ENCODE measurements at regions not wholly inside any gene's neighbourhood (a gene's known extent, or its start where the extent isn't known, plus 50 kb on each side); places are given as distances from the start of the nearest gene placed in this dataset.

DNA sequence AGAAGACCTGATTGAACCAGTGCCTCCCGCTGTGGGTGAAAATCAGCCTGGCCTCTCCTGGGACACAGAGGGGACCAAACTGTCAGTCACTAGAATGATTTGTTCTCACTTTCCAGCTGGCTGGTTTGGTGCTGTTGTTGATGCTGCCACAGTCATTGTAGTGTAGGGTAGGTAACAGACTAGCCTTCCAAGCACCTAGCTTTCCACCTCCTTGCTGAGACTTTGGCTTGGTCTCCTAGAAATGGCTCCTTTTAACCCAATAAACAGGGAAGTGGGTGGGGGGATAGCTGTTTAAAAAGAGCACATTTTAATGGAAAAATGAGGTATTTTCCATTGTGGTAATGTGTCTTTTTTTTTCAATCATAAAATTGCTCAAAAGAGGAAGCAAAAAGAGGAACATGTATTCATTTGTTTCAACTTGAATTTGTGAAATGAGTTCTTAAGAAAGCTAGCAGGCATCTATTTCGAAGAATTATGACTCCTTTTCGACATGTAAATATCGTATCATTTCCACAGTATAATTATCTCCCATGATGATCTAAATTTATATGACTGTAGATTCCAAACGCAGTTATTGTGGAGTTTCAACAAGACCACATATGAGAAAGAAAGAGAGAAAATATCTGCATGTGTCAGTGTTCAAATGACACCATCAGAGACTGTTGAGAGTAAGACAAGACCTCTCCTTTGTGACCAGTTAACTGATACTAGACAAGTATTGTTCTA is 190.1 kb downstream of the HLX start (continued):
- TF ChIP-seq, protein P1, sequence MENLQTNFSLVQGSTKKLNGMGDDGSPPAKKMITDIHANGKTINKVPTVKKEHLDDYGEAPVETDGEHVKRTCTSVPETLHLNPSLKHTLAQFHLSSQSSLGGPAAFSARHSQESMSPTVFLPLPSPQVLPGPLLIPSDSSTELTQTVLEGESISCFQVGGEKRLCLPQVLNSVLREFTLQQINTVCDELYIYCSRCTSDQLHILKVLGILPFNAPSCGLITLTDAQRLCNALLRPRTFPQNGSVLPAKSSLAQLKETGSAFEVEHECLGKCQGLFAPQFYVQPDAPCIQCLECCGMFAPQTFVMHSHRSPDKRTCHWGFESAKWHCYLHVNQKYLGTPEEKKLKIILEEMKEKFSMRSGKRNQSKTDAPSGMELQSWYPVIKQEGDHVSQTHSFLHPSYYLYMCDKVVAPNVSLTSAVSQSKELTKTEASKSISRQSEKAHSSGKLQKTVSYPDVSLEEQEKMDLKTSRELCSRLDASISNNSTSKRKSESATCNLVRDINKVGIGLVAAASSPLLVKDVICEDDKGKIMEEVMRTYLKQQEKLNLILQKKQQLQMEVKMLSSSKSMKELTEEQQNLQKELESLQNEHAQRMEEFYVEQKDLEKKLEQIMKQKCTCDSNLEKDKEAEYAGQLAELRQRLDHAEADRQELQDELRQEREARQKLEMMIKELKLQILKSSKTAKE (IDR thresholded peaks at IDR 0.05; ENCODE audit: low read depth, poor library complexity, severe bottlenecking): peak; percentile 91
- TF ChIP-seq, protein P2, sequence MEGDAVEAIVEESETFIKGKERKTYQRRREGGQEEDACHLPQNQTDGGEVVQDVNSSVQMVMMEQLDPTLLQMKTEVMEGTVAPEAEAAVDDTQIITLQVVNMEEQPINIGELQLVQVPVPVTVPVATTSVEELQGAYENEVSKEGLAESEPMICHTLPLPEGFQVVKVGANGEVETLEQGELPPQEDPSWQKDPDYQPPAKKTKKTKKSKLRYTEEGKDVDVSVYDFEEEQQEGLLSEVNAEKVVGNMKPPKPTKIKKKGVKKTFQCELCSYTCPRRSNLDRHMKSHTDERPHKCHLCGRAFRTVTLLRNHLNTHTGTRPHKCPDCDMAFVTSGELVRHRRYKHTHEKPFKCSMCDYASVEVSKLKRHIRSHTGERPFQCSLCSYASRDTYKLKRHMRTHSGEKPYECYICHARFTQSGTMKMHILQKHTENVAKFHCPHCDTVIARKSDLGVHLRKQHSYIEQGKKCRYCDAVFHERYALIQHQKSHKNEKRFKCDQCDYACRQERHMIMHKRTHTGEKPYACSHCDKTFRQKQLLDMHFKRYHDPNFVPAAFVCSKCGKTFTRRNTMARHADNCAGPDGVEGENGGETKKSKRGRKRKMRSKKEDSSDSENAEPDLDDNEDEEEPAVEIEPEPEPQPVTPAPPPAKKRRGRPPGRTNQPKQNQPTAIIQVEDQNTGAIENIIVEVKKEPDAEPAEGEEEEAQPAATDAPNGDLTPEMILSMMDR (IDR thresholded peaks at IDR 0.05 in 2 of 3, conservative IDR thresholded peaks at IDR 0.05 in 1 of 3; ENCODE audit: control insufficient read depth in 2 of 3, extremely low read depth in 1 of 3, insufficient read depth in 1 of 3, low read depth in 3 of 3, low read length in 3 of 3): no peak
- TF ChIP-seq RB1 (IDR thresholded peaks at IDR 0.05; ENCODE audit: borderline replicate concordance) (no peak; the same call in 1 of the 2 replicates), BMI1 (IDR thresholded peaks at IDR 0.05; ENCODE audit: borderline replicate concordance) (peak; percentile 94), RCOR1 (conservative IDR thresholded peaks at IDR 0.05; ENCODE audit: low read depth, low read length) (0 out of 2 replicates have a peak, but pooled peaks have one; percentile 72), GABPA (IDR thresholded peaks at IDR 0.05; ENCODE audit: low read depth) (peak; percentile 59; the same call in 1 of the 2 replicates), BRCA1 (IDR thresholded peaks at IDR 0.05; ENCODE audit: low read depth, low read length) (no peak), JUNB (IDR thresholded peaks at IDR 0.05) (peak; percentile 99), PAX5 (IDR thresholded peaks at IDR 0.05; ENCODE audit: borderline replicate concordance, low read depth, low read length) (peak; percentile 98), KLF5 (IDR thresholded peaks at IDR 0.05; ENCODE audit: partially characterized antibody) (no peak), NR2C1 (IDR thresholded peaks at IDR 0.05) (no peak), TCF7 (IDR thresholded peaks at IDR 0.05; ENCODE audit: borderline replicate concordance) (peak; percentile 71), TBL1XR1 (IDR thresholded peaks at IDR 0.05; ENCODE audit: low read depth, low read length) (peak; percentile 81), GATAD2B (conservative IDR thresholded peaks at IDR 0.05; ENCODE audit: low read depth) (peak; percentile 93), LARP7 (IDR thresholded peaks at IDR 0.05) (no peak), NFXL1 (IDR thresholded peaks at IDR 0.05; ENCODE audit: borderline replicate concordance) (no peak)
- TF ChIP-seq, protein P3, sequence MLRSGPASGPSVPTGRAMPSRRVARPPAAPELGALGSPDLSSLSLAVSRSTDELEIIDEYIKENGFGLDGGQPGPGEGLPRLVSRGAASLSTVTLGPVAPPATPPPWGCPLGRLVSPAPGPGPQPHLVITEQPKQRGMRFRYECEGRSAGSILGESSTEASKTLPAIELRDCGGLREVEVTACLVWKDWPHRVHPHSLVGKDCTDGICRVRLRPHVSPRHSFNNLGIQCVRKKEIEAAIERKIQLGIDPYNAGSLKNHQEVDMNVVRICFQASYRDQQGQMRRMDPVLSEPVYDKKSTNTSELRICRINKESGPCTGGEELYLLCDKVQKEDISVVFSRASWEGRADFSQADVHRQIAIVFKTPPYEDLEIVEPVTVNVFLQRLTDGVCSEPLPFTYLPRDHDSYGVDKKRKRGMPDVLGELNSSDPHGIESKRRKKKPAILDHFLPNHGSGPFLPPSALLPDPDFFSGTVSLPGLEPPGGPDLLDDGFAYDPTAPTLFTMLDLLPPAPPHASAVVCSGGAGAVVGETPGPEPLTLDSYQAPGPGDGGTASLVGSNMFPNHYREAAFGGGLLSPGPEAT (IDR thresholded peaks at IDR 0.05; ENCODE audit: low read depth): peak; percentile 100
- TF ChIP-seq, protein P4, sequence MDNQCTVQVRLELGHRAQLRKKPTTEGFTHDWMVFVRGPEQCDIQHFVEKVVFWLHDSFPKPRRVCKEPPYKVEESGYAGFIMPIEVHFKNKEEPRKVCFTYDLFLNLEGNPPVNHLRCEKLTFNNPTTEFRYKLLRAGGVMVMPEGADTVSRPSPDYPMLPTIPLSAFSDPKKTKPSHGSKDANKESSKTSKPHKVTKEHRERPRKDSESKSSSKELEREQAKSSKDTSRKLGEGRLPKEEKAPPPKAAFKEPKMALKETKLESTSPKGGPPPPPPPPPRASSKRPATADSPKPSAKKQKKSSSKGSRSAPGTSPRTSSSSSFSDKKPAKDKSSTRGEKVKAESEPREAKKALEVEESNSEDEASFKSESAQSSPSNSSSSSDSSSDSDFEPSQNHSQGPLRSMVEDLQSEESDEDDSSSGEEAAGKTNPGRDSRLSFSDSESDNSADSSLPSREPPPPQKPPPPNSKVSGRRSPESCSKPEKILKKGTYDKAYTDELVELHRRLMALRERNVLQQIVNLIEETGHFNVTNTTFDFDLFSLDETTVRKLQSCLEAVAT (IDR thresholded peaks at IDR 0.05): peak; percentile 66
- TF ChIP-seq, protein P5, sequence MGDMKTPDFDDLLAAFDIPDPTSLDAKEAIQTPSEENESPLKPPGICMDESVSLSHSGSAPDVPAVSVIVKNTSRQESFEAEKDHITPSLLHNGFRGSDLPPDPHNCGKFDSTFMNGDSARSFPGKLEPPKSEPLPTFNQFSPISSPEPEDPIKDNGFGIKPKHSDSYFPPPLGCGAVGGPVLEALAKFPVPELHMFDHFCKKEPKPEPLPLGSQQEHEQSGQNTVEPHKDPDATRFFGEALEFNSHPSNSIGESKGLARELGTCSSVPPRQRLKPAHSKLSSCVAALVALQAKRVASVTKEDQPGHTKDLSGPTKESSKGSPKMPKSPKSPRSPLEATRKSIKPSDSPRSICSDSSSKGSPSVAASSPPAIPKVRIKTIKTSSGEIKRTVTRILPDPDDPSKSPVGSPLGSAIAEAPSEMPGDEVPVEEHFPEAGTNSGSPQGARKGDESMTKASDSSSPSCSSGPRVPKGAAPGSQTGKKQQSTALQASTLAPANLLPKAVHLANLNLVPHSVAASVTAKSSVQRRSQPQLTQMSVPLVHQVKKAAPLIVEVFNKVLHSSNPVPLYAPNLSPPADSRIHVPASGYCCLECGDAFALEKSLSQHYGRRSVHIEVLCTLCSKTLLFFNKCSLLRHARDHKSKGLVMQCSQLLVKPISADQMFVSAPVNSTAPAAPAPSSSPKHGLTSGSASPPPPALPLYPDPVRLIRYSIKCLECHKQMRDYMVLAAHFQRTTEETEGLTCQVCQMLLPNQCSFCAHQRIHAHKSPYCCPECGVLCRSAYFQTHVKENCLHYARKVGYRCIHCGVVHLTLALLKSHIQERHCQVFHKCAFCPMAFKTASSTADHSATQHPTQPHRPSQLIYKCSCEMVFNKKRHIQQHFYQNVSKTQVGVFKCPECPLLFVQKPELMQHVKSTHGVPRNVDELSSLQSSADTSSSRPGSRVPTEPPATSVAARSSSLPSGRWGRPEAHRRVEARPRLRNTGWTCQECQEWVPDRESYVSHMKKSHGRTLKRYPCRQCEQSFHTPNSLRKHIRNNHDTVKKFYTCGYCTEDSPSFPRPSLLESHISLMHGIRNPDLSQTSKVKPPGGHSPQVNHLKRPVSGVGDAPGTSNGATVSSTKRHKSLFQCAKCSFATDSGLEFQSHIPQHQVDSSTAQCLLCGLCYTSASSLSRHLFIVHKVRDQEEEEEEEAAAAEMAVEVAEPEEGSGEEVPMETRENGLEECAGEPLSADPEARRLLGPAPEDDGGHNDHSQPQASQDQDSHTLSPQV (IDR thresholded peaks at IDR 0.05): no peak
